Parathyroid adenoma (tissue), 2 donors: ENCODE measurements at regions not wholly inside any gene's neighbourhood (a gene's known extent, or its start where the extent isn't known, plus 50 kb on each side); places are given as distances from the start of the nearest gene placed in this dataset.
"Not testable (repeated sequence)": the region's sequence is repeated elsewhere in the genome, so short reads cannot be mapped to it uniquely, and the experiment has no call there.

Experiments
- H2AFZ ChIP-seq: fragments of 300-600 bp; sonication (generic); one replicate; pipeline ENCODE4 v1.7.0; 2017; ENCODE audit warnings: antibody characterized with exemption, mild to moderate bottlenecking
- H3K27ac ChIP-seq: fragments of 300-600 bp; sonication (generic); one replicate; pipeline ENCODE4 v1.7.0; 2017
- H3K27me3 ChIP-seq: fragments of 300-600 bp; sonication (generic); one replicate; pipeline ENCODE4 v1.7.0; 2017; ENCODE audit warnings: low read length; ENCODE audit not compliant: control insufficient read depth, insufficient read depth
- H3K36me3 ChIP-seq: fragments of 300-600 bp; sonication (generic); one replicate; pipeline ENCODE4 v1.7.0; 2017; ENCODE audit warnings: low read length; ENCODE audit not compliant: control insufficient read depth, insufficient read depth
- H3K4me1 ChIP-seq: fragments of 300-600 bp; sonication (generic); one replicate; pipeline ENCODE4 v1.7.0; 2017; ENCODE audit warnings: control low read depth
- H3K4me2 ChIP-seq: fragments of 300-600 bp; sonication (generic); one replicate; pipeline ENCODE4 v1.7.0; 2017; ENCODE audit warnings: low read length
- H3K4me3 ChIP-seq: fragments of 300-600 bp; sonication (generic); one replicate; pipeline ENCODE4 v1.7.0; 2017; ENCODE audit warnings: low read depth, low read length
- H3K79me2 ChIP-seq: fragments of 300-600 bp; sonication (generic); one replicate; pipeline ENCODE4 v1.7.0; 2017; ENCODE audit warnings: control low read depth
- H3K9ac ChIP-seq: fragments of 300-600 bp; sonication (generic); one replicate; pipeline ENCODE4 v1.7.0; 2017; ENCODE audit warnings: mild to moderate bottlenecking
- H3K9me3 ChIP-seq: fragments of 300-600 bp; sonication (generic); one replicate; pipeline ENCODE4 v1.7.0; 2017; ENCODE audit warnings: low read length; ENCODE audit not compliant: control insufficient read depth
- TF ChIP-seq, protein P1 (sequence below): fragments of 300-600 bp; sonication (generic); IDR thresholded peaks from one replicate; pipeline ENCODE4 v1.7.0; 2017; ENCODE audit warnings: antibody characterized with exemption, mild to moderate bottlenecking
- donor health status: primary hyperparathyroidism.

DNA sequence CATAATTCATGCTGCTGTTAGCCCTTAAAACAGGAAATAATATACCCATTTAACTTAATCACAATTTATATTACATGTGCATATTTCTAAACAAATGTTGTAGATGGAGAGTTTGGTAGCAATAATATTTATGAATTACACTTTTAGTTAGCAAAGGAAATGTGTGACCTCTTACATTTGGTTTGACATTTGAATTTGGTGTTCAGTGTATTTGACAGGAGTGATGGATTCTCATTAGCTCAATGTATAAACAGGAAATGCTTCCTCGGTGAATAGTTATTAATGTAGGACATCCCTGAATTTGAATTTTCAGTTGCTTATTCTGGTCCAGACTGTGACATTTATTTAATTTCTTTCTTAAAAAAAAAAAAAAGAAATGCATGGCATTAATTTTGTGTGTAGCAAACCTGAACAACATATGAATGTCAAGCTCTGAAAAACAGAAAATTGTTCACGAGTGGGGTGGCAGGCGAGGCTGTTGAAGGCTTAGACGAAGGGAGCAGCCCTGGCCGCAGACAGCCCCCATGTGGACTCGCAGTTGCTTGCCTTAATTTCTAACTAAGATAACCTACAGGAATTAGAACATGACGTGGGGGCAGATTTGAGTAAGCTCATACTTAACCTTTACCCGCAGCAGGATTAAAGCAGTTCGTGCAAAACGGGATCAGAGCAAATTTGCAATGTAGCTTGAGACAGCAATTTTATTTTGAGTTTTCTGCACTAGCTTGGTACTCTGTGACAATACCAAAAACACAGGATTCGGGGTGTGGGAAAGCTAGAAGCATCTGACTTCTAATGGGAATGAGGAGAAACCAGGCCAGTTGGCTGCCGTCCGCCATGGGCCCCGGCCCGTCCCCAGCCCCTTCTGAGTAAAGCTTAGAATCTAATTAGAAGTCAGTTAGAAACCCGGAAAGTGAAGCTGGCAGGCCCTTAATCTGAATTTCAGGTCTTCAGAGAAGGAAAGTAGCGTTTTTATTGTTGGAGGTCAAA lies 134.3 kb downstream of the MACROH2A1 start:
- H3K4me2 ChIP-seq, result no peak overlapping the region
- no peak overlapping the region for H3K4me3 ChIP-seq
- H3K27ac ChIP-seq, result no peak overlapping the region
- H3K4me1 ChIP-seq, result no peaks in the 10 kb centered on the region
- H3K9ac ChIP-seq, result no peak overlapping the region
- TF ChIP-seq, protein P1, sequence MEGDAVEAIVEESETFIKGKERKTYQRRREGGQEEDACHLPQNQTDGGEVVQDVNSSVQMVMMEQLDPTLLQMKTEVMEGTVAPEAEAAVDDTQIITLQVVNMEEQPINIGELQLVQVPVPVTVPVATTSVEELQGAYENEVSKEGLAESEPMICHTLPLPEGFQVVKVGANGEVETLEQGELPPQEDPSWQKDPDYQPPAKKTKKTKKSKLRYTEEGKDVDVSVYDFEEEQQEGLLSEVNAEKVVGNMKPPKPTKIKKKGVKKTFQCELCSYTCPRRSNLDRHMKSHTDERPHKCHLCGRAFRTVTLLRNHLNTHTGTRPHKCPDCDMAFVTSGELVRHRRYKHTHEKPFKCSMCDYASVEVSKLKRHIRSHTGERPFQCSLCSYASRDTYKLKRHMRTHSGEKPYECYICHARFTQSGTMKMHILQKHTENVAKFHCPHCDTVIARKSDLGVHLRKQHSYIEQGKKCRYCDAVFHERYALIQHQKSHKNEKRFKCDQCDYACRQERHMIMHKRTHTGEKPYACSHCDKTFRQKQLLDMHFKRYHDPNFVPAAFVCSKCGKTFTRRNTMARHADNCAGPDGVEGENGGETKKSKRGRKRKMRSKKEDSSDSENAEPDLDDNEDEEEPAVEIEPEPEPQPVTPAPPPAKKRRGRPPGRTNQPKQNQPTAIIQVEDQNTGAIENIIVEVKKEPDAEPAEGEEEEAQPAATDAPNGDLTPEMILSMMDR, result no peak
- H3K9me3 ChIP-seq, result no peaks in the 10 kb centered on the region
- no peaks in the 10 kb centered on the region for H3K27me3 ChIP-seq
- no peaks in the 10 kb centered on the region for H3K36me3 ChIP-seq
- H2AFZ ChIP-seq, result no peak overlapping the region
- H3K79me2 ChIP-seq, result no peaks in the 10 kb centered on the region

DNA sequence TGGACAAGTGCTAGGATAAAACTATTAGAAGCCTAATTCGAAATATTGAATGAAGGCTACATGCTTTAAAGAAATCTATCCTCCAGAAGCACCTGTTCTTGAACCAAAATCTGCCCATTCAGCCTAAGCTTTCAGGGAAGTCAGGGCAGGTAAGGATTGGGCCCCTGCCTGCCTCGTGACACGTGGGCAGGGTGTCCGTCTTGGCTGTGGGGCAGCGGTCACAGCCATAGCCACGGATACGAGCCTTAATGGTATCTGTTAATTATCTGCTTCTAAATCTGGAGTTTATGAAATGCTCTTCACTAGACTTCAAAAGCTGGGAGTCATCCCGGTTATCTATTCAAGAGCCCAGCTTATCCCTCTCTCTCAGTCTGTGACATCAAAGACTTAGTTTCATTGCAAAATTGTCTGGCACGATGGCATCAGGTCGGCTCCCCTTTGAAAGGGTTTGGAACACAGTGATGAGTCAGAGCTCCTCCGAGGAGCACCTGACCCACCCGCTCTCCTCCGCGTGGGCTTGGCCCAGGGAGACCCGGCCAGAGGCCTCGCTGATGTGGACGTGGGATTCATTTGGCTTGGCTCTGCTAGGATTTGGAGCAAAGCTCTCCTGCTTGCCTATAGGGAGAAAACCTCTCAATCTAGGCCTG lies 135.9 kb downstream of the MACROH2A1 start:
- Histone ChIP-seq H3K4me1 (no peaks in the 10 kb centered on the region), H3K27me3 (no peaks in the 10 kb centered on the region), H3K27ac (no peak overlapping the region), H2AFZ (no peak overlapping the region), H3K4me2 (no peak overlapping the region), H3K9me3 (no peaks in the 10 kb centered on the region), H3K9ac (no peak overlapping the region), H3K36me3 (no peaks in the 10 kb centered on the region), H3K79me2 (no peaks in the 10 kb centered on the region), H3K4me3 (no peak overlapping the region)
- TF ChIP-seq, protein P1, result no peak

DNA sequence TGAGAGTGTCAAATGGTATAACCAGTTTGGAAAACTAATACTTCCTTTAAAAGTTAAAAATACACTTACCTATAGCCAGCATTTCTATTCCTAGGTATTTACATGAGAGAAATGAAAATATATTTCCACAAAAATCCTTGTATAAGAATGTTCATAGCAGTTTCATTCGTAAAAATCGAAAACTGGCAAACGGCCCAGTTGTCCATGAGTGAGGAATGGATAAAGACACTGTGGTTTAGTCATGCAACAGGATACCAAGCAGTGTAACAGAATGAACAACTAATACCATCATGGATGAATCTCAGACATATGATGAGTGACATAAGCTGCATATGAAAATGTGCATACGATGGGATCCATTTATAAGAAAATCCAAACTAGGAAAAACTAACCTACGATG lies 136.7 kb downstream of the MACROH2A1 start:
- Histone ChIP-seq H3K9me3 (no peaks in the 10 kb centered on the region), H3K9ac (no peak overlapping the region), H3K27me3 (no peaks in the 10 kb centered on the region), H3K4me3 (no peak overlapping the region), H2AFZ (no peak overlapping the region), H3K36me3 (no peaks in the 10 kb centered on the region), H3K4me1 (no peaks in the 10 kb centered on the region), H3K4me2 (no peak overlapping the region), H3K27ac (no peak overlapping the region), H3K79me2 (no peaks in the 10 kb centered on the region)
- TF ChIP-seq, protein P1, result no peak

DNA sequence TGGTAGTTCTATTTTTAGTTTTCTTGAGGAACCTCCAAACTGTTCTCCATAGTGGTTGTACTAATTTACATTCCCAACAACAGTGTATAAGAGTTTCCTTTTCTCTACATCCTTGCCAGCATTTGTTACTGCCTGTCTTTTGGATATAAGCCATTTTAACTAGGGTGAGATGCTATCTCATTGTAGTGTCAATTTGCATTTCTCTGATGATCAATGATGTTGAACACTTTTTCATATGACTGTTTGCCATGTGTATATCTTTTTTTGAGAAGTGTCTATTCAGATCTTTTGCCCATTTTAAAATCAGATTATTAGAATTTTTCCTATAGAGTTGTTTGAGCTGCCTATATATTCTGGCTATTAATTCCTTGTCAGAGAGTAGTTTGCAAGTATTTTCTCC lies 138.9 kb downstream of the MACROH2A1 start:
- not testable (repeated sequence) for H3K36me3 ChIP-seq, H3K27me3 ChIP-seq, H3K9me3 ChIP-seq, H3K4me3 ChIP-seq, H3K4me1 ChIP-seq, H2AFZ ChIP-seq, H3K79me2 ChIP-seq, H3K4me2 ChIP-seq, H3K27ac ChIP-seq, H3K9ac ChIP-seq

DNA sequence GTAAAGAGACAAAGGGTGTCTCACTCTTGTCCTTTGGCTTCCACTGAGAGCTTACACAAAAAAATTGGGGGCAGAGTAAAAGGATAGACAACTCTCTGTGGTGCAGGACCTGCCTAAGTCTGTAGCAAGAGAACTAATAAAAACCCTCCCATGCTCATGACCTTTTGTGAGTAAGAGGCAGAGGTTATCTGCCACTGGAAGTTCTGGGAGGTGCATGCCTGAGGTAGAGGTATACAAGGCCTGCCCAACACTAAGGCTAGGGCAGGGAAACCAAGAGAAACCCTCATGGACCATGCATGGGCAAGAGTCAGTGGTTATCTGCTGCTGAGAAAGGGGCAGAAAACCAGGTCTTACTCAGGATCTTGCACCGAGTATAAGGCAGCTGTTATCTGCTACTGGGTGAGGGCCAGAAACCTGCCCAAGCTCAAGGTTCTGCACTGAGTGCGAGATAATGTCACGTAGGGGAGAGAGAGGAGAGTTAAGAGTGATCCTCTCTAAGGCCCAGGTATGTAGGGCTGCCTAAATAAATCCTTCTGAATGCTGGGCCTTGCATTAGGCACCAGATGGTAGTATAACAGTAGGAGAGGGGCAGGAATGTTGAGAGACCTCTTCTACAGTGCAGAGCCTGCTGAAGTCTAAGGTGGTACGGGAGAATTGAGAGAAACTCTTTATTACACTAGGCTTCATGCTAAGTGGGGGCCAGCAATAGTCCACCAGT lies 143.4 kb downstream of the MACROH2A1 start:
- no peak overlapping the region for H3K9ac ChIP-seq
- H3K79me2 ChIP-seq, result no peaks in the 10 kb centered on the region
- H3K4me3 ChIP-seq, result no peak overlapping the region
- H3K4me2 ChIP-seq, result no peak overlapping the region
- H3K27me3 ChIP-seq, result no peaks in the 10 kb centered on the region
- no peak overlapping the region for H3K27ac ChIP-seq
- no peak overlapping the region for H2AFZ ChIP-seq
- H3K9me3 ChIP-seq, result no peaks in the 10 kb centered on the region
- TF ChIP-seq, protein P1, result no peak
- no peaks in the 10 kb centered on the region for H3K4me1 ChIP-seq
- H3K36me3 ChIP-seq, result no peaks in the 10 kb centered on the region
